IMR-90 (cell line): ENCODE measurements at regions not wholly inside any gene's neighbourhood (a gene's known extent, or its start where the extent isn't known, plus 50 kb on each side); places are given as distances from the start of the nearest gene placed in this dataset.
A peak's percentile ranks its signal among the peaks of the same experiment; 100 is the strongest.

Source experiments
- ATAC-seq: fragments of 200-7000 bp; cut with Tn5 transposase; 2 replicates; pipeline ENCODE4 v1.9.1; 2020; ENCODE audit warnings: low read depth, mild to moderate bottlenecking, moderate library complexity
- BruUV-seq: library from RNA; stranded (reverse); fragments of 400-500 nt; replicated peaks from 2 replicates; lab custom pipeline; 2021; lab: Mats Ljungman, UMichigan
- CTCF ChIA-PET: fragments of 300-600 bp; formaldehyde crosslinking; extraction: SDS; loops from one replicate; lab custom pipeline; 2021; ENCODE audit warnings: antibody characterized with exemption; lab: Yijun Ruan, JAX
- POLR2A ChIA-PET: fragments of 300-600 bp; sonication (Branson Sonifier 250); formaldehyde crosslinking; loops from one replicate; lab custom pipeline; 2022; ENCODE audit warnings: antibody characterized with exemption; ENCODE audit not compliant: unreplicated experiment; lab: Charles Lee
- DNase-seq: peaks from one replicate; pipeline ENCODE4 v3.0.0; 2013
- H2AFZ ChIP-seq: replicated peaks from 2 replicates; pipeline ENCODE3; 2013; ENCODE audit warnings: low read length, mild to moderate bottlenecking; ENCODE audit not compliant: poor library complexity
- H2AK5ac ChIP-seq: 2 replicates; pipeline ENCODE4 v1.6.1; 2013; ENCODE audit warnings: low read depth, low read length, inconsistent platforms
- H2AK9ac ChIP-seq: replicated peaks from 2 replicates; pipeline ENCODE3; 2013; ENCODE audit warnings: mild to moderate bottlenecking, low read depth, low read length, moderate library complexity; ENCODE audit not compliant: poor library complexity
- H2BK120ac ChIP-seq: 2 replicates; pipeline ENCODE4 v1.6.1; 2013; ENCODE audit warnings: low read depth, low read length, inconsistent platforms
- H2BK15ac ChIP-seq: 3 replicates; pipeline ENCODE4 v1.6.1; 2013; ENCODE audit warnings: low read depth, low read length, inconsistent platforms
- H2BK20ac ChIP-seq: 2 replicates; pipeline ENCODE4 v1.6.1; 2013; ENCODE audit warnings: low read depth, mild to moderate bottlenecking, inconsistent platforms, low read length, moderate library complexity
- H2BK5ac ChIP-seq: 2 replicates; pipeline ENCODE4 v1.6.1; 2013; ENCODE audit warnings: mild to moderate bottlenecking, low read depth, low read length, inconsistent platforms; ENCODE audit not compliant: poor library complexity, severe bottlenecking
- H3K14ac ChIP-seq: replicated peaks from 2 replicates; pipeline ENCODE4 v1.6.1; 2013; ENCODE audit warnings: low read depth, low read length, inconsistent platforms
- H3K18ac ChIP-seq: 2 replicates; pipeline ENCODE4 v1.6.1; 2013; ENCODE audit warnings: low read depth, low read length, control low read depth
- H3K23ac ChIP-seq: 2 replicates; pipeline ENCODE4 v1.6.1; 2013; ENCODE audit warnings: low read depth, low read length, inconsistent platforms
- H3K27ac ChIP-seq: 2 replicates; pipeline ENCODE4 v1.5.1; 2013; ENCODE audit warnings: mild to moderate bottlenecking, control low read depth, low read length; ENCODE audit not compliant: insufficient read depth
- H3K27me3 ChIP-seq: 2 replicates; pipeline ENCODE4 v1.6.1; 2013; ENCODE audit warnings: low read length; ENCODE audit not compliant: control insufficient read depth, insufficient read depth
- H3K36me3 ChIP-seq: 2 replicates; pipeline ENCODE4 v1.6.1; 2013; ENCODE audit warnings: low read length, mixed read lengths; ENCODE audit not compliant: control insufficient read depth, insufficient read depth
- H3K4ac ChIP-seq: 2 replicates; pipeline ENCODE4 v1.6.1; 2013; ENCODE audit warnings: low read depth, low read length, inconsistent platforms
- H3K4me1 ChIP-seq: 2 replicates; pipeline ENCODE4 v1.6.1; 2013; ENCODE audit warnings: low read length, mixed read lengths; ENCODE audit not compliant: control insufficient read depth, insufficient read depth
- H3K4me2 ChIP-seq: 2 replicates; pipeline ENCODE4 v1.6.1; 2013; ENCODE audit warnings: low read depth, mild to moderate bottlenecking, control low read depth, low read length, moderate library complexity
- H3K4me3 ChIP-seq: 2 replicates; pipeline ENCODE4 v1.5.1; 2013; ENCODE audit warnings: low read depth, mild to moderate bottlenecking, control low read depth, low read length, moderate library complexity; ENCODE audit not compliant: insufficient read depth
- H3K56ac ChIP-seq: 2 replicates; pipeline ENCODE4 v1.6.1; 2013; ENCODE audit warnings: low read length, inconsistent platforms; ENCODE audit not compliant: insufficient read depth; ENCODE audit errors: extremely low read depth
- H3K79me1 ChIP-seq, 2 experiments: 2 replicates each; pipeline ENCODE4 v1.6.1; 2013; ENCODE audit warnings: low read length in 2 of 2, inconsistent platforms in 1 of 2, low read depth in 1 of 2
- H3K9ac ChIP-seq: 2 replicates; pipeline ENCODE4 v1.6.1; 2013; ENCODE audit warnings: low read depth, low read length, control low read depth
- H3K9me1 ChIP-seq: 2 replicates; pipeline ENCODE4 v1.6.1; 2013; ENCODE audit warnings: low read length, inconsistent platforms; ENCODE audit not compliant: insufficient read depth
- H3K9me3 ChIP-seq: 2 replicates; pipeline ENCODE4 v1.6.1; 2013; ENCODE audit warnings: low read length; ENCODE audit not compliant: control insufficient read depth, insufficient read depth
- H4K20me1 ChIP-seq: 2 replicates; pipeline ENCODE4 v1.6.1; 2013; ENCODE audit warnings: low read length, inconsistent platforms; ENCODE audit not compliant: insufficient read depth
- H4K5ac ChIP-seq: 2 replicates; pipeline ENCODE4 v1.6.1; 2013; ENCODE audit warnings: mild to moderate bottlenecking, low read depth, low read length, control low read depth
- H4K8ac ChIP-seq, 2 experiments: 2 replicates each; pipeline ENCODE4 v1.6.1; 2013; ENCODE audit warnings: low read depth in 2 of 2, low read length in 2 of 2, control low read depth in 1 of 2, inconsistent platforms in 1 of 2
- H4K91ac ChIP-seq: 2 replicates; pipeline ENCODE4 v1.6.1; 2013; ENCODE audit warnings: low read depth, low read length, inconsistent platforms; ENCODE audit not compliant: insufficient read depth
- BHLHE40 ChIP-seq: fragments of 150-350 bp; IDR thresholded peaks from 2 replicates; pipeline ENCODE4 v1.6.1; 2016; ENCODE audit warnings: mild to moderate bottlenecking, low read depth, low read length
- CEBPB ChIP-seq: IDR thresholded peaks from 2 replicates; pipeline ENCODE4 v1.6.1; 2012; ENCODE audit warnings: low read depth, low read length, improper control_type of control experiment
- MAFK ChIP-seq: IDR thresholded peaks from 2 replicates; pipeline ENCODE4 v1.6.1; 2012; ENCODE audit warnings: low read depth, low read length, improper control_type of control experiment
- MAZ ChIP-seq: IDR thresholded peaks from 2 replicates; pipeline ENCODE4 v1.6.1; 2012; ENCODE audit warnings: low read depth, mild to moderate bottlenecking, low read length, improper control_type of control experiment, moderate library complexity, borderline replicate concordance
- NFE2L2 ChIP-seq: fragments of 150-350 bp; IDR thresholded peaks from 2 replicates; pipeline ENCODE4 v1.6.1; 2016; ENCODE audit warnings: low read depth, mild to moderate bottlenecking, low read length
- SMC3 ChIP-seq: fragments of 150-350 bp; IDR thresholded peaks from 2 replicates; pipeline ENCODE4 v1.6.1; 2016; ENCODE audit warnings: low read depth, mild to moderate bottlenecking, antibody characterized with exemption, low read length, moderate library complexity
- WGBS, 2 experiments: methylation state at CpG; one replicate each; pipeline versions ENCODE4 v1.1.5 to v1.1.7; 2013; ENCODE audit warnings: missing lambda C conversion rate in 2 of 2; ENCODE audit not compliant: insufficient read length in 1 of 2; ENCODE audit errors: extremely low coverage in 2 of 2; 5-methylcytosine and 5-hydroxymethylcytosine counted together
- dilution Hi-C: fragments of 300-500 bp; cut with HindIII; formaldehyde crosslinking; loops from one replicate; pipeline ENCODE4 v1.14.3; 2018; ENCODE audit warnings: low sequenced_read_pairs; ENCODE audit not compliant: unreplicated experiment
- in situ Hi-C: fragments of 300-500 bp; cut with MboI; formaldehyde crosslinking; loops from 3 replicates; pipeline ENCODE4 v1.14.3; 2019; ENCODE audit warnings: low sequenced_read_pairs, inconsistent platforms, mixed read lengths
- intact Hi-C: fragments of 100-400 bp; cut with micrococcal nuclease; formaldehyde crosslinking; loops from 2 replicates; pipeline ENCODE4 v1.10.0; 2022

- H4K91ac ChIP-seq = no peak overlapping the region
- no TSS peak for BruUV-seq
- H3K23ac ChIP-seq = no peak overlapping the region
- POLR2A ChIA-PET = no interaction called here
- H3K4me2 ChIP-seq = peak overlapping the region; percentile 68; the same call in 1 of the 2 replicates
- no peaks in the 10 kb centered on the region for H3K36me3 ChIP-seq
- no peak overlapping the region for H2AK5ac ChIP-seq
- no peaks in the 10 kb centered on the region for H3K9me3 ChIP-seq
- ATAC-seq (peak; percentile 85), DNase-seq (peak; percentile 85)
- no peak overlapping the region for H2AFZ ChIP-seq
- peak overlapping the region; percentile 46; the same call in 1 of the 2 replicates for H2BK120ac ChIP-seq
- no peak overlapping the region for H3K56ac ChIP-seq
- H3K9ac ChIP-seq = no peak overlapping the region
- H3K79me1 ChIP-seq = no peaks in the 10 kb centered on the region
- no peak overlapping the region for H3K18ac ChIP-seq
- dilution Hi-C loops = no loop called here
- no peak overlapping the region for H2BK15ac ChIP-seq
- H3K9me1 ChIP-seq = no peaks in the 10 kb centered on the region
- no CpG with 5 or more reads among the region's 4 CpGs for WGBS, 2 experiments
- peaks cover 3% of the 10 kb centered on the region; the same call in 1 of the 2 replicates for H4K20me1 ChIP-seq
- peak overlapping the region; percentile 15; the same call in 1 of the 2 replicates for H2BK20ac ChIP-seq
- in situ Hi-C loops = no loop called here
- H3K4ac ChIP-seq = no peak overlapping the region
- CTCF ChIA-PET = interaction anchor here (0.6 kb wide), 1 partner anchor 1124 kb away, joined by 3 read pairs; no protein-coding TSS in a partner anchor
- no peak overlapping the region for H4K8ac ChIP-seq
- intact Hi-C loops = no loop called here
- H3K27me3 ChIP-seq = no peaks in the 10 kb centered on the region
- H2BK5ac ChIP-seq = peak overlapping the region; percentile 11
- H2AK9ac ChIP-seq = no peak overlapping the region
- H3K14ac ChIP-seq = no peak overlapping the region
- H4K5ac ChIP-seq = no peak overlapping the region
- TF ChIP-seq NFE2L2 = no peak
- no peak for TF ChIP-seq MAFK
- TF ChIP-seq CEBPB = peak; percentile 6; the same call in 1 of the 2 replicates
- no peak for TF ChIP-seq MAZ
- TF ChIP-seq SMC3 = no peak
- no peak for TF ChIP-seq BHLHE40
- no peak overlapping the region for H3K4me3 ChIP-seq
- no peak overlapping the region for H3K27ac ChIP-seq
- H3K4me1 ChIP-seq = no peaks in the 10 kb centered on the region
Measured at GRCh38 chr14:80095623-80096022, 115.7 kb downstream of the DIO2 start.
